ENCODE measurements at regions not wholly inside any gene's neighbourhood (a gene's known extent, or its start where the extent isn't known, plus 50 kb on each side); places are given as distances from the start of the nearest gene placed in this dataset.

DNA sequence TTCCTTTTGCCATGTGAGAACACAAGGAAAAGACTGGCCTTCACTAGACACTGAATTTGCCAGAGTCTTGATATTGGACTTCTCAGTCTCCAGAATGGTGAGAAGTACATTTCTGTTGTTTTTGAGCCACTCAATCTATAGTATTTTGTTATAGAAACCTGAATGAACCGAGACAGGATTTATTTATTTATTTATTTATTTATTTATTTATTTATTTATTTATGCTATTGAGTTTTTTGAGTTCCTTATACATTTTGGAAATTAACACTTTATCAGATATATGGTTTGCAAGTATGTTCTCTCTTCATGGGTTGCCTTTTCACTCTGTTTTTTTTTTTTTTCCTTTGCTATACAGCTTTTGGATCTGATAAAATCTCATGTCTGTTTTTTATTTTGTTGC lies 319.0 kb upstream of the PCDH20 start:
- no peak for TF ChIP-seq POLR2A (IDR thresholded peaks at IDR 0.05)
- TF ChIP-seq, protein P1, sequence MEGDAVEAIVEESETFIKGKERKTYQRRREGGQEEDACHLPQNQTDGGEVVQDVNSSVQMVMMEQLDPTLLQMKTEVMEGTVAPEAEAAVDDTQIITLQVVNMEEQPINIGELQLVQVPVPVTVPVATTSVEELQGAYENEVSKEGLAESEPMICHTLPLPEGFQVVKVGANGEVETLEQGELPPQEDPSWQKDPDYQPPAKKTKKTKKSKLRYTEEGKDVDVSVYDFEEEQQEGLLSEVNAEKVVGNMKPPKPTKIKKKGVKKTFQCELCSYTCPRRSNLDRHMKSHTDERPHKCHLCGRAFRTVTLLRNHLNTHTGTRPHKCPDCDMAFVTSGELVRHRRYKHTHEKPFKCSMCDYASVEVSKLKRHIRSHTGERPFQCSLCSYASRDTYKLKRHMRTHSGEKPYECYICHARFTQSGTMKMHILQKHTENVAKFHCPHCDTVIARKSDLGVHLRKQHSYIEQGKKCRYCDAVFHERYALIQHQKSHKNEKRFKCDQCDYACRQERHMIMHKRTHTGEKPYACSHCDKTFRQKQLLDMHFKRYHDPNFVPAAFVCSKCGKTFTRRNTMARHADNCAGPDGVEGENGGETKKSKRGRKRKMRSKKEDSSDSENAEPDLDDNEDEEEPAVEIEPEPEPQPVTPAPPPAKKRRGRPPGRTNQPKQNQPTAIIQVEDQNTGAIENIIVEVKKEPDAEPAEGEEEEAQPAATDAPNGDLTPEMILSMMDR (IDR thresholded peaks at IDR 0.05): no peak
